ENCODE measurements at regions not wholly inside any gene's neighbourhood (a gene's known extent, or its start where the extent isn't known, plus 50 kb on each side); places are given as distances from the start of the nearest gene placed in this dataset.

GRCh38 chr2:122062506-122062905 lies 307.1 kb downstream of the TSN start:
- TF ChIP-seq ZNF132 (tag by site-specific recombination; IDR thresholded peaks at IDR 0.05; ENCODE audit: borderline replicate concordance), result no peak
- no peak for TF ChIP-seq ZNF292 (tag by site-specific recombination; IDR thresholded peaks at IDR 0.05; ENCODE audit: borderline replicate concordance, low read depth)
- no peak for TF ChIP-seq ZNF175 (tag by site-specific recombination; IDR thresholded peaks at IDR 0.05)
- no peak for TF ChIP-seq YY1 (tag by site-specific recombination; IDR thresholded peaks at IDR 0.05)
- TF ChIP-seq CTCF (tag by site-specific recombination; IDR thresholded peaks at IDR 0.05), result no peak
- TF ChIP-seq ZNF423 (tag by site-specific recombination; IDR thresholded peaks at IDR 0.05), result no peak
- TF ChIP-seq, protein P1, sequence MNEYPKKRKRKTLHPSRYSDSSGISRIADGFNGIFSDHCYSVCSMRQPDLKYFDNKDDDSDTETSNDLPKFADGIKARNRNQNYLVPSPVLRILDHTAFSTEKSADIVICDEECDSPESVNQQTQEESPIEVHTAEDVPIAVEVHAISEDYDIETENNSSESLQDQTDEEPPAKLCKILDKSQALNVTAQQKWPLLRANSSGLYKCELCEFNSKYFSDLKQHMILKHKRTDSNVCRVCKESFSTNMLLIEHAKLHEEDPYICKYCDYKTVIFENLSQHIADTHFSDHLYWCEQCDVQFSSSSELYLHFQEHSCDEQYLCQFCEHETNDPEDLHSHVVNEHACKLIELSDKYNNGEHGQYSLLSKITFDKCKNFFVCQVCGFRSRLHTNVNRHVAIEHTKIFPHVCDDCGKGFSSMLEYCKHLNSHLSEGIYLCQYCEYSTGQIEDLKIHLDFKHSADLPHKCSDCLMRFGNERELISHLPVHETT (tag by site-specific recombination; IDR thresholded peaks at IDR 0.05), result no peak
- no peak for TF ChIP-seq ZNF664 (tag by site-specific recombination; IDR thresholded peaks at IDR 0.05)
- no peak for TF ChIP-seq ZNF24 (tag by site-specific recombination; IDR thresholded peaks at IDR 0.05)
- no peak for TF ChIP-seq ZNF274 (IDR thresholded peaks at IDR 0.05; ENCODE audit: low read length)
- no peak for TF ChIP-seq ZNF274 (tag by site-specific recombination; IDR thresholded peaks at IDR 0.05; ENCODE audit: borderline replicate concordance)
